Epithelial cell of proximal tubule (primary cell): ENCODE measurements at regions not wholly inside any gene's neighbourhood (a gene's known extent, or its start where the extent isn't known, plus 50 kb on each side); places are given as distances from the start of the nearest gene placed in this dataset.

Source experiments
- DNase-seq: peaks from one replicate; pipeline ENCODE4 v3.0.0-alpha.2; 2011; ENCODE audit warnings: low read depth
- H3K4me3 ChIP-seq: 2 replicates; pipeline ENCODE4 v1.5.1; 2011; ENCODE audit warnings: low read depth, mild to moderate bottlenecking, low read length
- CTCF ChIP-seq: conservative IDR thresholded peaks from 2 replicates; pipeline ENCODE4 v1.5.1; 2012; ENCODE audit warnings: low read depth, mild to moderate bottlenecking, low read length

- TF ChIP-seq CTCF = no peak
- no peak for DNase-seq
- H3K4me3 ChIP-seq = no peak overlapping the region
These were observed 202.0 kb downstream of the CENPW start for GRCh38 chr6:126541806-126542491.

GRCh38 chr6:126546541-126547120, 206.7 kb downstream of the CENPW start:
- TF ChIP-seq CTCF = no peak
- no peak overlapping the region for H3K4me3 ChIP-seq
- no peak for DNase-seq

GRCh38 chr6:126548300-126548699, 208.4 kb downstream of the CENPW start:
- DNase-seq = no peak
- TF ChIP-seq CTCF = no peak
- H3K4me3 ChIP-seq = no peak overlapping the region

- no peak for DNase-seq
- TF ChIP-seq CTCF = peak; percentile 11
- H3K4me3 ChIP-seq = no peak overlapping the region
These were observed 210.4 kb downstream of the CENPW start for GRCh38 chr6:126550323-126550722.

- no peak for TF ChIP-seq CTCF
- DNase-seq = no peak
- no peak overlapping the region for H3K4me3 ChIP-seq
These were observed 211.9 kb downstream of the CENPW start for GRCh38 chr6:126551832-126552231.

GRCh38 chr6:126553854-126554253, 213.9 kb downstream of the CENPW start:
- TF ChIP-seq CTCF = no peak
- H3K4me3 ChIP-seq = no peak overlapping the region
- no peak for DNase-seq

GRCh38 chr6:126570507-126570906, 230.6 kb downstream of the CENPW start:
- no peak for DNase-seq
- no peak overlapping the region for H3K4me3 ChIP-seq
- no peak for TF ChIP-seq CTCF
